ENCODE measurements at regions not wholly inside any gene's neighbourhood (a gene's known extent, or its start where the extent isn't known, plus 50 kb on each side); places are given as distances from the start of the nearest gene placed in this dataset.

DNA sequence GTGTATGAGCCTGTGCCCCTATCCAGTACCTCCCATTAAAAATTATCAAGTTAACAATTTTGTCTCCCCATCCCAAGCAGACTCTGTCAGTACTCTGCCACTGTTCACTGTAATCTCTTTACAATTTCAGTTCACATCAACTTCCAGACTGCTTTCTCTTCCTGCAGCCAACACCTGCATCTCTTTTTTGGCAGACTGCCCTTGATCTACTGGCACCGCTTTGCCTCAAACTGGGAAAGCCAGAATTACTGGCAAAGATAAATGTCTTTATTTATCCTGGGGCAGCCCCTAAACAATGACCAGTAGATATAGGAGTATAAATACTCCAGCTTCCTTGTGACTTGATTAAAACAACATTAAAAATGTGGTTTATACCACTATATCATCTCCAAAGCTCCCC, 494.1 kb downstream of the ZNF385D start:
- TF ChIP-seq, protein P1, sequence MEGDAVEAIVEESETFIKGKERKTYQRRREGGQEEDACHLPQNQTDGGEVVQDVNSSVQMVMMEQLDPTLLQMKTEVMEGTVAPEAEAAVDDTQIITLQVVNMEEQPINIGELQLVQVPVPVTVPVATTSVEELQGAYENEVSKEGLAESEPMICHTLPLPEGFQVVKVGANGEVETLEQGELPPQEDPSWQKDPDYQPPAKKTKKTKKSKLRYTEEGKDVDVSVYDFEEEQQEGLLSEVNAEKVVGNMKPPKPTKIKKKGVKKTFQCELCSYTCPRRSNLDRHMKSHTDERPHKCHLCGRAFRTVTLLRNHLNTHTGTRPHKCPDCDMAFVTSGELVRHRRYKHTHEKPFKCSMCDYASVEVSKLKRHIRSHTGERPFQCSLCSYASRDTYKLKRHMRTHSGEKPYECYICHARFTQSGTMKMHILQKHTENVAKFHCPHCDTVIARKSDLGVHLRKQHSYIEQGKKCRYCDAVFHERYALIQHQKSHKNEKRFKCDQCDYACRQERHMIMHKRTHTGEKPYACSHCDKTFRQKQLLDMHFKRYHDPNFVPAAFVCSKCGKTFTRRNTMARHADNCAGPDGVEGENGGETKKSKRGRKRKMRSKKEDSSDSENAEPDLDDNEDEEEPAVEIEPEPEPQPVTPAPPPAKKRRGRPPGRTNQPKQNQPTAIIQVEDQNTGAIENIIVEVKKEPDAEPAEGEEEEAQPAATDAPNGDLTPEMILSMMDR (conservative IDR thresholded peaks at IDR 0.05; ENCODE audit: low read length), result no peak
- no peak overlapping the region for H3K4me3 ChIP-seq (ENCODE audit: low read length)
- no peak for DNase-seq (ENCODE audit: low read depth)

DNA sequence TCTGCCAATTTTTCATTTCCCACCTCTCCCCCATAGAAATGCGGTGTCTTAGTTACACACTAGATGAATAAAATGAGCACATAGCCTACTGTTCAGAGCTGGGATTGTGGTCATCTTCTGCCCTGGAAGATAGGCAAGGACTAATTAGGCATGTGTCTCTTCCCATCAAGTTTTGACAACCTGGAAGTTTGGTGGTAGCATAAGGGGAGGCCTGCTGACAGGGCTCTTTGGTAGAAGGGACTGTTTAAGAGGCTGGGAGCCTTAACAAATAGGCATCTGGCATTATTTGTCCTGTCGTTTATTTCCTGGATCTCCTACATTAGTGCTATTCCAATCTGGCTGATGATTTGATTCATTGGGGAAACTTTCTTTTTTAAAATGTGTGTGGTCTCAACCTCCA, 512.3 kb downstream of the ZNF385D start:
- H3K4me3 ChIP-seq (ENCODE audit: low read length), result no peak overlapping the region
- no peak for DNase-seq (ENCODE audit: low read depth)
- TF ChIP-seq, protein P1 (conservative IDR thresholded peaks at IDR 0.05; ENCODE audit: low read length), result no peak

DNA sequence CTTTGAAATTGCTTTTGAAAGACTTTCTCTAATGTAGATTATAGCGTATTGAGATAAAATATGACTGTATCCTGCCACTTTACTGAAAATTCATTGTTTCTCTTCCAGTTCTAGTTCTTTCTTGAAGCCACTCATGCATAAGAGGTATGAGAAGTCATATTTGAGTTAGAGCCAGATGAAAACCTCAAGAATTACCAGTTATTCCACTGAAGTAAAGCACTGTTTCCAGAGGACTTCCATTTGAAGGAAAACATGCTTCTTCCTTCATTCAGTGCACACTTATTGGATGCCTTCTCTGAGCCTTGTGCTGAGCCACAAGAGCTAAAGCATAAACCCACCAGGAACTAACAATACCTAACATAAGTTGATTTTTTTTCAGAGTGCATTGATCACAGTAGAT, 513.4 kb downstream of the ZNF385D start:
- TF ChIP-seq, protein P1 (conservative IDR thresholded peaks at IDR 0.05; ENCODE audit: low read length), result no peak
- DNase-seq (ENCODE audit: low read depth), result peak; percentile 71

DNA sequence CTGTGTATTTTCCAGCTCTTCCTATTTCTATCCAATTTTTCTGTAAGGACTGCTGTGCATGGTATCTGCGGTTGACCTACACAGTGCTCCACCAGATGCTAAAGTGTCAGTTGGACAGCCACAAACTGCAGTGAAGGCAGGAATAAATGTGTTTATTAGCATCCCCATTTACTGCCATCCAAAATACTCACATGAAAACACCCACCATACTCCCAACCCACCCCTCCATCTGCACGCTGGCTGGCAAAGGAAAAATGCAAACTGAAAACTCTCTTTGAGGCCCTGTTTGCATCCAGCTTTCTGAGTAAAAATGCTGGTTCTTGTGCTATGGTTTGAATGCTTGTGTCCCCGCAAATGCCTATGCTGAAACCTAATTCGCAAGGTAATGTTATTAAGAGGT, 515.5 kb downstream of the ZNF385D start:
- H3K4me3 ChIP-seq (ENCODE audit: low read length), result no peak overlapping the region
- TF ChIP-seq, protein P1 (conservative IDR thresholded peaks at IDR 0.05; ENCODE audit: low read length), result no peak

More for the DNA sequence above, 513.4 kb downstream of the ZNF385D start:
- no peak overlapping the region for H3K4me3 ChIP-seq (ENCODE audit: low read length)

DNA sequence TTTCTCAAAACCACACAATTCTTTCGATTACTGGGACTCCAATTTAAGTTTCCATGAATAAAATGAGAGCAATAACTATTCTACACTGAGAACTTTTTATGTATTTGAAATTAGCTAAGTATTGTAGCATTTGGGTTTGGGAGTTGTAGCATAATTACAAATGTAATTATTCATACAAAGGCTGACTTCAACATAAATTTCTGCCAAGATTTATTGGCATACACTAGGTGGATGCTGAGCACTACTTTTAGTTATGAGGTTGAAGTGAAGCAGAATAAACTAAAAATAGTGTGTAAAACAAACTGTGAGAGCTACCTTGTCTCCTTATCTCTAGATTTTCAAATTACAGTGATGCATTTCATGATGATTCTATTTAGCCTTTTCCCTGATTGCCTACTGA, 516.1 kb downstream of the ZNF385D start:
- no peak overlapping the region for H3K4me3 ChIP-seq (ENCODE audit: low read length)
- TF ChIP-seq, protein P1 (conservative IDR thresholded peaks at IDR 0.05; ENCODE audit: low read length), result no peak
- no peak for DNase-seq (ENCODE audit: low read depth)

More for the DNA sequence above, 515.5 kb downstream of the ZNF385D start:
- DNase-seq (ENCODE audit: low read depth), result no peak

DNA sequence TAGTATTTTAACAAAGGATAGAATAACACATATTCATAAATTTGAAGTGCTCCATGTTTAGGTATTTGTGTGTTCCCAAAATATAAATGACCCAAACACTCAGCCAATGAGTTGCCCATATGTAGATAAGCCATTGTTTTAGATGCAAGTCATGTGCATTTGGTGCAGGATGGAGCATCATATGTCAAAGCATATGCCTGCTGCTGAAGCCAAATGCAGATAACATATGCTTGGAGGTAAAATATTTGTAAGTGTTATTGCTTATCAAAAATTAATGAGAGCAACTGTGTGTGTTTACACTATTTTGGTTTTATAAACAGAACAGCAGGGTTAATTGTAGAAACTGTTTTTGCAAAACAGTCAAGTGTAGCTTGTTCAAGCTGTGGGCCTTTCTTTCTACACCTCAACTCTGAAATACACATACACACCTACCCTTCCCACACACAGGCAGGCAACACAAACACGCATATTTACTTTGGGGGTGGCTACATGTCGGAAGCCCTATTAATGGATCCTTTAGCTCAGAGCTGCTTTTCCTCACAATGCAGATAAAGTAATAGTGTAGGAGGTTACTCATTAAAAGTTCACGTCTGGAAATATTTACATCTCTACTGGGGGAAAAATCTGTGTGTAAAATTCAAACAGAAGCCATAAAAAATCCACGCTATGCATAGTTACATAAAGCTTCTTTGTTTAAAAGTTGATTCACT, 521.4 kb downstream of the ZNF385D start:
- H3K4me3 ChIP-seq (ENCODE audit: low read length), result no peak overlapping the region
- TF ChIP-seq, protein P1 (conservative IDR thresholded peaks at IDR 0.05; ENCODE audit: low read length), result no peak
- no peak for DNase-seq (ENCODE audit: low read depth)

DNA sequence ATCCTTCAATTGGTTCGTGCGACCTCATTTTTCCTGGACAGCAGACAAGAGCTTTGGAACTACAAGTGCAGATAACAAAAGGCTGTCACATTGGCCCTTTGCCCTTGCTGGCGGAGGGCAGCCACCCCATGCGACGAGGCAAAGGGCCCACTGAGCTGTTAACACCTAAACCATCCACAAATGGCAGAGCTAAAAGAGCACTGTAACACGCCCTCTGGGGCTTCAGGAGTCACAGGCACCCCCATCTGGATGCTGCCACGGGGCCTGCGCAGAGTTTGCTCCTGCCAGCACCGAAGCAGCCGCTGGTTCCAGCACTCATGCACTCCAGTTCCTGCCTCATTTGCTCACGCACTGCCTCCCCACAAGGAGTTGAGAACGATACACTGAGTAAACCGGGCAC, 524.9 kb downstream of the ZNF385D start:
- H3K4me3 ChIP-seq (ENCODE audit: low read length), result no peak overlapping the region
- DNase-seq (ENCODE audit: low read depth), result no peak
- TF ChIP-seq, protein P1 (conservative IDR thresholded peaks at IDR 0.05; ENCODE audit: low read length), result no peak

Measured in AG10803 (cell line).